ENCODE measurements at regions not wholly inside any gene's neighbourhood (a gene's known extent, or its start where the extent isn't known, plus 50 kb on each side); places are given as distances from the start of the nearest gene placed in this dataset.
"Not testable (repeated sequence)": the region's sequence is repeated elsewhere in the genome, so short reads cannot be mapped to it uniquely, and the experiment has no call there.

DNA sequence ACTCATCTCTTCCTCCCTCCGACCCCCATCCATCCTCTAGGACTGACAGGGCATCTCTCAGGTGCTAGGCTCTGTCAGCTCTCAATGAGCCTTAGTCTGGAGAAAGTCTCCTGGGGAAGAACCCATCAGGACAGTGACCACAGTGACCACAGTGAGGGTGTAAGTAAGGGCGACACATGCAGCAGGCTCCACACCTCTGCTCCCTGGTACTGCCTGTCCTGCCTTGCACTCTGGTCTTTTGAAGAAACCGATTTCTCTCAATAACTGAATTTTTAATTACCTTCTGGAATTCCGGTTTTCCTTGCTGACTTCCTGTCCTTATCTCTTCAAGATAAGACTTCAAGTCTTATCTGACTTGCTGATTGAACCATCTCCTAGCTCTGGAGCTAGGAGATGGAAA is 190.2 kb downstream of the ACTR3B start:
- no peak for DNase-seq

DNA sequence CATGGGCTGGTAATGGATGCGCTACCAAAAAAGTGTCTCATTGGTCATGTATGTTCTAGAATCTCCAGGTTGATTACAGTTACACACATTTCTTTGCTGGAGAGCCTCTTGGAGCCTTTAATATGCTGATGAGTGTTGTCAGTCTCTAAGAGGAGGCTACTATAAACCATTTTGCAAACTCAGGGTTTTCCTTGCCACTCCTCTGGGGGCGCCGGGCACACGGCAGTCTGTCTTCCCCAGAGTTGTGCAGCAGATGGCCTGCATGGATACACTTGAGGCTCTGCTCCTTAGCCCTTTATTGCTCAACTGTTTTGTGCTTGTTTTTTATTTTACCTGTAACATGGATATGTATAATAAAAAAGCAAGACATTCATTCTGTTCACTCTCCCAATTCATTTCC is 196.5 kb downstream of the ACTR3B start:
- no peak for DNase-seq

DNA sequence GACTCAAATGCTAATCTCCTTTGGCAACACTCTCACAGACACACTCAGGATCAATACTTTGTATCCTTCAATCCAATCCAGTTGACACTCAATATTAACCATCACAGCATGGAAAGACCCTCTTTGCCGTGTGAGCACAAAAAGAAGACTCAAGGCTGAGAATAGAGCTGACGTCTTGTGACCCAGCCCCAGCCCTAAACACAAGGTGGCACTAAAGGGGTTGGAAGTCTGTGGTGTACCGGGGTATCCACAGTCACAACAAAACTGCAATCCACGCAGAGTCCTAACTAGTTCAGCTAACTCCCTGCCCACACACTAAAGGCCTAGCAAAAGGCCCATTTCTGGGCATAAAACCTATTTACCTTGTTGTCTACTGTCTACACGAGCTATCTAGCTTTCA is 200.1 kb downstream of the ACTR3B start:
- no peak for DNase-seq

DNA sequence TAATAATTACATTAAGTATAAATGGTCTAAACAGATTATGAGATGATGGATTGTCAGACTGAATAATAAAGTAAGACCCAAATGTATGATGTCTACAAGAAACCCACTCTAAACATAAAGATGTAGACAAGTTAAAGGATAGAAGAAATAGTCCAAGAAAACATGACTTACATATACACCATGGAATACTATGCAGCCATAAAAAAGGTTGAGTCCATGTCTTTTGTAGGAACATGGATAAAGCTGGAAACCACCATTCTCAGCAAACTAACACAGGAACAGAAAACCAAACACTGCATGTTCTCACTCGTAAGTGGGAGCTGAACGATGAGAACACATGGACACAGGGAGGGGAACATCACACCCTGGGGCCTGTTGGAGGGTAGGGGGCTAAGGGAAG is 202.2 kb downstream of the ACTR3B start:
- not testable (repeated sequence) for DNase-seq

DNA sequence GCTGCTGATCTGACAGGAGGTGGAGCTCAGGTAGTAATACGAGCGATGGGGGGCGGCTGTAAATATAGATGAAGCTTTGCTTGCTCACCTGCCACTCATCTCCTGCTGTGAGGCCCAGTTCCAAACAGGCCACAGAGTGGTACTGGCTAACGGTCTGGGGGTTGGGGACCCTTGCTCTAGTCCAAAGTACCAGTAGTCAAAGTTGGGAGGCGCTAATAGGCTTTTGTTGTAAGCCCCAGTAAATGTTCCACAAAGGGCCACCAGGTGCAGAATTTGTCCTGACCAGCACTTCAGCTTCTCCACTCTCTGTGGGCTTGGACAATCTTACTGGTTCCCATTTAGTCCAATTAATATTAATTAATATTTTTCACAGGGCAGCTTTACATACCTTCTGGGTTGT is 206.6 kb downstream of the ACTR3B start:
- DNase-seq, result no peak

DNA sequence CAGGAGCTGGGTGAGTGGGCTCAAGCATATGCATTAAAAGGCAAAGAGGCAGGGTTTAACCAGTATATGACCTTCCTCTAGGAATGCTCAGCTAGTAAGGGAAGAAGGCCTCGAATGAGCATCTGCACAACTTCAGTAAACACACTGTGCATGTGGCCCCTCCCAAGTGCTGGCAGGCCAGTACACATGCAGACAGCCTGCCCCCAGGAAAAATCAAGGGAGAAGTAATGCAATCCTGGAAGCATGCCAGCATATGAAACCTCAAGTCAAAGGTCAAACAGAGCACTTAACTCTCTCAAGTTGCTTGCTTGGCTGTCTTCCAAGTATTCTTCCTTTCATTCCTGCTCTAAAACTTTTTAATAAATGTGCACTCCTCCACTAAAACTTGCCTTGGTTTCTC is 208.4 kb downstream of the ACTR3B start:
- DNase-seq, result no peak

DNA sequence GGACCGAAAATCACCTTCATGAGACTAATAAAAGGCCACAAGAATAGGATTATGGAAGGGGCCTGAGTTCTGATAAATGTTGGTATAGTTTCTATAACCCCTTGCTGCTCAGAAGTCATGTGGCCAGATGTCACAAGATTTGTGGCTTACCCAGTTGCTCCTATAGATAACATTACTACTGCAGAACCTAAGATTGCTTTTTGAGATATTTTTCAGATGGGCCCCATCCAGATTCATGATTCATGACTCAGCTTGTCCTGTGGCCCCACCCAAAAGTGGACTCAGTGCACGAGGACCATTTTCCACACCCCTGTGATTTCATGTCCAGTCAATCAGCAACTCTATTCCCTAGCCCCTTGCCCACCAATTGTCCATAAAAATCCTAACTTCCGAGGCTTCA is 209.0 kb downstream of the ACTR3B start:
- no peak for DNase-seq

DNA sequence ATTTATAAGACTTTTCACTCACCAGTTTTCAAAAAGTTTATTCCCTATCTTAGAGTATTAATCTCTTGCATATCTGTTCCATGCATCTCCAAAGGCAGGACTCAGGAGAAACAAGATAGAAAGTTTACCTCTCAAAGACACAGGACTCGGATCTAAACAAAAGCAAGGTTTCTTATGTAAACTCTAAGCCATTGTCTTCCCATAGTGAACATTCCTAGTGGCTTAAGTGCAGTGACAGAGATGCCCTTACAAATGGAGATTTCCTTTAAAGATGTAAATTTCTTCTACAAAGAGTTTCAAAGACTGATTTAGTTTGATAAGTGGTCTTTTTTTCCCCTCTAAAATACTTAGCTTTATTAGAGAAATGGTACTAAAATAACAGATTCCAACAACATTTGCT is 209.8 kb downstream of the ACTR3B start:
- no peak for DNase-seq

DNA sequence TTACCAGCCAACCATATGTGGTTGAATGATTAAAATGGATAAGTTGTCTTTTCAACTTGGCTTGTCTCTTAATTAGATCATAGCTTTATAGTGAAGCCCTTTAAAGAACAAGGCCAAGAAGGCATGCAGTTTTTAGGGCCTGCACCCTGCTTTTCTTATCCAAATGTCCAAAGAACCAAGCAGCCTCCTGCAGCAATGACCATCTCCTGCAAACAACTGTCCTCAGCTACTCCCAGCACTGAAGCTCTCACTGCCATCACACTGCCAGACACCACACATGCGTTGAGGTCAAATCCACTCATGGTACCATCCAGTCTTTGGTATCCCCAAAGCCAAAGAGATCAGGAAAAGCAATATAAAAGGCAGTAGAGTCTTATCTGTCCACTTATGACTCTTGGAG is 210.3 kb downstream of the ACTR3B start:
- DNase-seq, result no peak

DNA sequence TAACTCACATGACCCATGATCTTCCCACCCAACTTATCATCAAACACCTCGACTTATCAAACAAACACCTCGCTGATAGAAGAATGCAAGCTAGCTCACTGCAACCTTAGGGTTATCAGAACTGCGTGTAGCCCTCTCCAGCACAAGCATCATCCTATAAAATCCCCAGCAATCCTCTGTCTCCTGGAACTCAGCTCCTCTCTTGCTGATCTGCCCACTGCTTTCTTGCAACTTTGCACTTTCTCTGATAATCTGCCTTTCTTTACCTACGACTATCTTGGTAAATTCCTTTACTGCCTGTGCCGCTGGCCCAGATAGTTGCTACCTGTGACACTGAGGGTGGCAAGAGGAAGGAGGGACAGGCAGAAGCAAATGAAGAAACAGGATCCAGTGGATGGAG is 210.9 kb downstream of the ACTR3B start:
- no peak for DNase-seq

DNA sequence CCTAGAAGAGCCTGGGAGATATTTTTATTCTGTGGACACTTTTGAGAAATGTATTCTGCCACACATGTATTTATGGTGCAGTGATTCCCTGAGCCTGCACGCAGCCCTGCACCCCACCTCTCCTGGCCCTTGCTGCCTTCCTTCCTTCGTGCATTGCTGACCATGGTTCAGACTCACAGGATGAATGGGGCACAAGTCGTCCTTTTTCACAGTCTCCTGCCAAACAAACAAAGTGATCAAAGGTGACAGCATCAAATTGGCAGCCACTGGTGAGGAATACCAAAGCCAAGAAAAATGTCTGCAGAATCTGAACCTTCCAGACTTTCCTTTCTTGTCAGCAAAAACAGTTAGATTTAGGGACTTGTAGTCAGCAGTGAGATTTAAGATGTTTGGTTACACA is 215.0 kb downstream of the ACTR3B start:
- DNase-seq, result no peak

DNA sequence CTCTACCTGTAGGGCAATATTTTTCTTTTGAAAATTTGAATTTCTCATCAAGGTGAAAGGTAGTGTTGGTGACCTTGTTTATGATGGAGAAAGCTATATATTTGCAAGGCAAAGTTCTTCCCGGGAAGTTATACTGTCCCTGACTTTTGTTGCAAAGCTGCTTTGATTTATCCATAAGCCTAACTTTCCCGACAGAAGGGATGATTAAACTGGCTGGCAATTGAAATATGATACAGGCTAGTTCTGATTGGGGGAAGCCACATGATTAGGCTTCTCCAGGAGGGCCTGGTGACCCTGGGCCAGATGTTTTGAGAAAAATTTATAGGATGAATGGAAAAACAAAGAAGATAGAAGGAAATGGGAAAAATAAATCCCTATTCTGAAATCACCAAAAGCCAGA is 215.5 kb downstream of the ACTR3B start:
- no peak for DNase-seq

DNA sequence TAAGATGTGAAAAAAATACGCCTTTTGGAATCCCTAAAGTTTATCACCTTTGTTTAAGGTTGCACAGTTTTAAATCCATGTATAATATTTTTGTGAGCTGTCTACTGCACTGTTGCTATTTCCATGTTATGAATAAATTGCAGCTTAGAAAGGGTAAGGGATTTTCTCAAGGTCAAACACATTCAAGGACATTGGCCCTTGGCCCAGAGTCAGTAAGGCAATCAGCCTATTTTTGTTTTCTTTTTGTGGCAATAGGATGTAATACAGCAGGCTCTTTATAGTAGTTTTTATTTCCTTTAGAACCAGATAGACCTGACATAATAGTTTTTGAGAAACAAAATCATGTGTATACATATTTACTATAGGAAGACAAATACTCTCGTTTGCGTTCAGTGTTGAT is 219.8 kb downstream of the ACTR3B start:
- no peak for DNase-seq

DNA sequence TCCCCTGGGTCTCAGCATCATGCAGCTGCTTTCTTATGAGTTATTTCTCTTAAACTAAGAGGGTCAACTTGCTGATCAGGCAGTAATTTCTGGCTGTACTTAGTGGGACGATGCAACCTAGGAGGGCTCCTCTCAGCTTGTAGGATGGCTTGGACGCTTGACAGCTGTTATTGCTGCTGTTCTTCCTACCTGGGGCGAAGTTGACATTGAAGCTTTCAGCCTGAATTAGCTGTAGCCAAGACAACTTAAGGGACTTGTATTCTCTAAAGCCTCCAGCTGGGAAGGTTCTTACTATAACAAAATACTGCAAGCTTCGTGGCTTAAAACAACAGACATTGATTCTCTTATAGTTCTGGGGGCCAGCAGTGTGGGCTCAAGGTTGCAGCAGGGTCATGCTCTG is 224.9 kb downstream of the ACTR3B start:
- no peak for DNase-seq

DNA sequence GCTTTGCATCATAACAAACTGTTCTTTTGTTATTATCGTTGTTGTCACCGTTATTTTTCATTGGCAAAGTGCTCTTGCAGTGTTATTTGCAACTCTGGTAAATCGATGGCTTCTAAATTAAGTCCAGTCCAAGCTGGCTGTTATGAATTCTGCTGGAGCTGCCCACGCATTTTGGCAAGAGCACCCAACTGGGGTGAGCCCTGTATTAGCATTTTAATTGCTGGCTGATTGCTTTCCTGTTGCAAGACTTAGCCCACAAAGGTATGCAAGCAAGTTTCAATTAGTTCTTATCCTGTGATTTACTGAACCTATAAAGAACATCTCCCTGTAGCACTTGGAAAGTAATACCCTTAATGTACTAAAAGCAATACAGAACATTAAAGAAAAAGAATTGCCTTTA is 226.8 kb downstream of the ACTR3B start:
- peak; percentile 5 for DNase-seq

DNA sequence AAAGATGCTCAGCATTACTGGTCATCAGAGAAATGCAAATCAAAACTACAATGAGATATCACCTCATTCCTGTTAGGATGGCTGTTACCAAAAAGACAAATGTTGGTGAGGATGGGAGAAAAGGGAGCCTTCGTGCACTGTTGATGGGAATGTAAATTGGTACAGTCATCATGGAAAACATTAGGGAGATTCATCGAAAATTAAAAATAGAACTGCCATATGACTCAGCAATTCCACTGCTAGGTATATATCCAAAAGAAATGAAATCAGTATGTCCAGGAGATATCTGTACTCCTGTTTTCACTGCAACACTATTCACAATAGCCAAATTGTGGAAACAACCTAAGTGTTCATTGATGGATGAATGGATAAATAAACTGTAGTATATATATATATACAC is 228.1 kb downstream of the ACTR3B start:
- DNase-seq, result no peak

DNA sequence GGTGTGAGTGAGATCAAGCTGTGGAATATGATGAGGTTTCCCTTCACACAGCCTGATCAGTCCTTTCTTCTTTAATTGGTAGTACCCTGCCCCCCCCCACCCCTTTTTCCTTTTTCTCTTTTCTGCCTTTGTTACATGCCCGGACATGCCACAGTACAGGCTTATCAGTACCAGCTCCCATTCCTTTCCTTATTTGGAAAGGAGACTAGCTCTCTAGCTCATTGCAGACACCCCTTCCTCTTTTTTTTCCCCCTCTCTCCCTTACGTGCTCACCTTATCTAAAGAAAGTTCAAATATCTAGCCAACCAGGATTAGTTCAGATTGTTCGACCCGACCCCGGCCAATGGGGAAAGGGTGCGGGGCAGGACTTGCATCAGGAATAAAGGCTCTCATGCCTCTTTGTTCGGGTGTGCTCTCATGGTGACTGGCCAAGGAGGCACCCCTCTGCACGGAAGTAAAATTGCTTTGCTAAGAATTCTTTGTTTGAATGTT is 230.4 kb downstream of the ACTR3B start:
- no peak for DNase-seq

DNA sequence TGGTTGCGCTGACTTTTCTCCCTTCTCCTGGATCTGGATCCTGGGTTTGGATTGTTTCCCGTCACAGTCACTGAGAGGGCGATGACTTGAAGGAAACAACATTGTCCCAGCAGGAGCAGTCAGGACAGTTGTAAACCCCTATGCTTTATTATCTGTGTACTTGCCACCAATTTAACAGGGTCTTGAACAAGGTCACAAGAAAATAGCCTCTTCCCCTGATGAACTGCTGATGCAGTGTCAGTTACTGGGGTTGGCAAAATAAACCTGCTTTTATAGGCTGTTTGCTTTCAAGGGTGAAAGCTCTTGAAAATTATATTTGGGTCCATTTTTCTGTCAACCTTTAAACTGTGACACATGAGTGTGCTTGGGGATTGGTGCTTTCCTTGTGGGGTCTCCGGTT is 238.9 kb downstream of the ACTR3B start:
- no peak for DNase-seq

DNA sequence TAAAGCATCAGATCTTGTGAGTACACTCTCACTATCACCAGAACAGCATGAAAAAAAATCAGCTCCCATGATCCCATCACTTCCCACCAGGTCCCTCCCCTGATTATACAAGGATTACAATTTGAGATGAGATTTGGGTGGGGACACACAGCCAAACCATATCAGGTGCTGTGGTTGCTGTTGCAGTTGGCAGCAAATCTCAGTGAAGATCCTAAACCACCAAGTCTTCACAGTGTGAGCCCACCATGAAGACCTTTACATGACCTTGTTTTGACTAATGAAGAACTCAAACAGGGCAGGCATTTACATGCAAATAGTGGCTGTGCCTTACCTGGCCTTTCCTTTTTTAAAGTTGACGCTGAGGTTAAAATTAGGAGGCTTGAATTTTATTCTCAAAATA is 242.6 kb downstream of the ACTR3B start:
- no peak for DNase-seq

DNA sequence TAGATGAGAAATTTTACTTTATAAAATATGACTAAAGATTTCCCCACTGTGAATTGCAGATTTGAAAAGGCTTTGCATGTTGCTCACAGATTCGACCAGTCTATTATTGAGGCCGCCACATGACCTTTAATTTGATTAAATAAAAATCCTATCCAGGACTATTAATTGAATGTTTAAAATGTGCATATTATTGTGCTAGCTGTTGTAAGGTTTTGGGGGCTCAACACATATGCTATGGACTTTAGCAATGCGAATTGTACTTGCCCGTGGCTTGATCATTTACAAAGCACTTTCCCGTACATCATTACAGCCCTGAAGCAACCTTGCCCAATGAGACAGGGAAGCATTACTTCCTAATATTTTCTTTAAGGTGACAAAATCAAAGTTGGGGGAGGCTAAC is 243.0 kb downstream of the ACTR3B start:
- DNase-seq, result no peak

DNA sequence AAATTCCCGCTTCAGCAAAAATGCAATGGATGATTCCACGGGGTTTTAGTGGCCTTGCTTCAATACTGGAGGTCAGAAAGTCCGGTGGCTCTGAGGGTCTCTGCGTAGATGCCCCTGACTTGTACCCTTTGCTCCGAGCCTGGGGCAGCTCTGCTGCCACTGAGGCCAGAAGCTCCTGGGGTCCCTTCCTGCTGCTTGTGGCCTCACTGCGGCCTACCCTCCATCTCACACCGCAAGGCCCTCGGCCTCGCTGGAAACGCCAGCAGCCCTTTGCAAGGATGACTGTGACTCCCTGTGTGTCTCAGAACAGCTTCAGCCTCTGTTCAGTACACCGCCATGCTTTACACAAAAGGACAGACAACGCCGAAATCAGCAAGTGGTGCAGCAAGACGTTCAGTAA is 244.8 kb downstream of the ACTR3B start:
- no peak for DNase-seq

DNA sequence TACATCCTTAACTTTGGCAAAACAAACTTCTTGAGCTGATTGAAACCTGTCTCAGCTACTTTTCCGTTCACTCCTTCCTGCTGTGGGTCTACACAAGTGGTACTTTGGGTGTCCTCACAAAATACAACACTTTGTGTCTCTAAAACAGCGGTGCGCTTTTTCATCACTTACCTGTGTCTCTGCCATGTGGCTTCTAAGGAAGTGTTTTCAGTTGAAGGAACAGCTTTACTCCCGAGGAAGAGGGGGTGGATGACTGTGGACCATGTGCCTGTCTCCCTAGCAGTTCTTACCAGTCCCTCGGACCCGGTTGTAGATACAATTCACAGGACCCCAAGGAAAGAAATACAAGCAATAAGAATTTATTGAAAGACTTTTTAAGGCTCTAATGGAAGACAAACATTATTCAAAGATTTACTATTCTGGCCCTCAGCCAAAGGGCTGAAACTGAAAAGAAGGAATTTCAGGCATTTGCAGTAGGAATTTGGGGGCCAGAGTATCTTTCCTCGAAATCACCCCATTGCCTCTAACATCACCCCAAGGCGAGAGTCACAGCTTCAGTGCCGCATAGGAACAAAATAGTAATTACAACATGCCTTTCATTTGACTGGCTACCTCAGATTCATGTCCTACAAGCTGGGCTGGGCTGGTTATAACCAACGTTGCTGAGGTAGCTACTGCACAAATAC is 246.3 kb downstream of the ACTR3B start:
- no peak for DNase-seq

DNA sequence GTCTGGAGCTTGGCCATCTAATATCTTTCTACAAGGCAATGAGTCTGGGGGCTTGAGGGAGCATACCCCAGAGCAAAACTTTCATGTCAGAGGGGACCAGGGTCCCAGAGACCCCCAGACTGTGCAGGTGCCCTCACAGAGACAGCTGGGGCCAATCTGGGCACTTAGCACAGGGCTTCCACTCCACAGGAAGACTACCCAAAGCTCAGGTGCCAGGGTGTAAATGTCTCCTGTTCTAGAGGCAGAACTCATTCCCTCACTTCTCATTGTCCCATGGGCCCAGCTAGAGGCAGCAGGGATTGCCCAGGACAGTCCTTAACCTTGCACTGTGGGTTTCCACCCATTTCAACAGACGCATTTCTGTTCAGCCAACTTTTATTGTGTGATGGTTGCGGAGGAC is 246.9 kb downstream of the ACTR3B start:
- no peak for DNase-seq

DNA sequence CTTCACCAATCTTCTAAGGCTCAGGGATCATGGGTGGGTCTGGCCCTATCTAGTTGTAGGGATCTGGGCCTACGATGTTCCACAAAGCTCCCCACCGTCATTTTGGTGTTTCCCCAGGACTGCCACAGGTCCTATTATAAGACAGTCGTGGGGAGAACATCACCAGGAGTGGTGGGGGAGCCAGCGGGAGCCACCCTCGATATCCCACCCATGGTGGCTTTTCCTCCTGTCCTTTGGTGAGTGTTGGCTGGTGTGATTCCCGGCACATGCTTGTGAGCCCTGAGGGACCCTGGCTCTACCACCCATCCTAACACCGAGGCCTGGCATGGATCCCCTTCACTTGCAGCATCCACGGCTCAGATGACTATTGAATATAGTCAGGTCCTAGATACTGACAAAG is 247.4 kb downstream of the ACTR3B start:
- DNase-seq, result no peak

DNA sequence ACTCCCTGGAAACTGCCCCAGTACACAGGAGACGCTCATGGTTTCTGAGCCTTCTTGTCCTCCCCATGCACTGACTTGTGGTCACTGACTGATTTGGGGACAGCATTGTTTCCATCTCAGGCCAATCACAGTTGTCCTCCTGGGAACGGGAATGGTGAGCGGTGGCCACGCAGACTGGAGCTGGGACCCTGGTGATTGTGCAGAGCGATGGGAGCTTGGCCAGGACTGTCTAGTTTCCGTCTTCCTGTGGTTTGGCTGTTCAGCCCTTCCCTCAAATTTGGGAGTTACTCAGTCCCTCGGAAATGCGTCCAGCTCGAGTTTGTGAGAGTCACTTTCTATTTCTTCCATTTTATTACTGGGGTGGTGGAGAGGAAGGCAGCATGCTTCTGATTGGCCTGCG is 250.9 kb downstream of the ACTR3B start:
- DNase-seq, result no peak

DNA sequence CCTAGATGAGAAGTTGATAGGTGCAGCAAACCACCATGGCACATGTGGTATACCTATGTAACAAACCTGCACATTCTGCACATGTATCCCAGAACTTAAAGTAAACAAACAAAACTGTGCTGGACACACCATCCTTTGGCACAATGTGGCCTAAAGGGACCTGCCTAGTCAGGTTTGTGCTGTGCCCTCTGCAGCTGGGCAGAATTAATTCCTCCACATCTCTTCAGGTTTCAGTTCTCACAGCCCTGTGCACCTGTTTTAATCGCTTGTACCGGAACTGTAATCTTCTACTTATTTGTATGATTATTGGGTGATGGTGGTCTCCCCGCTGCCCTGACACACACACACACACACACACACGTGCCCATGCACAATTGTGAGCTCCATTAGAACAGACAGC is 252.7 kb downstream of the ACTR3B start:
- no peak for DNase-seq
